B cell (primary cell): ENCODE measurements at regions not wholly inside any gene's neighbourhood (a gene's known extent, or its start where the extent isn't known, plus 50 kb on each side); places are given as distances from the start of the nearest gene placed in this dataset.

Experiments used
- ATAC-seq: fragments of 200-7000 bp; cut with Tn5 transposase; one replicate; pipeline ENCODE4 v1.10.0; 2021; ENCODE audit warnings: low read depth, mild to moderate bottlenecking, moderate number of reproducible peaks, moderate library complexity
- CTCF ChIA-PET: fragments of 350-600 bp; sonication (Branson Sonifier 250); formaldehyde crosslinking; loops from one replicate; lab custom pipeline; 2021; ENCODE audit warnings: antibody characterized with exemption, inconsistent platforms; lab: Charles Lee
- POLR2A ChIA-PET: fragments of 350-600 bp; sonication (Branson Sonifier 250); formaldehyde crosslinking; loops from one replicate; lab custom pipeline; 2021; ENCODE audit warnings: antibody characterized with exemption; lab: Charles Lee
- DNase-seq: peaks from one replicate; pipeline ENCODE4 v3.0.0; 2013
- H2AFZ ChIP-seq: 2 replicates; pipeline ENCODE4 v1.6.1; 2012; ENCODE audit warnings: mild to moderate bottlenecking, low read depth, low read length; ENCODE audit not compliant: insufficient read depth, poor library complexity, severe bottlenecking
- H3K27ac ChIP-seq, 2 donors: 1 replicate in 1 of 2; 2 replicates in 1 of 2; pipeline ENCODE4 v1.5.1; 2012 to 2013; ENCODE audit warnings: low read length in 2 of 2, mild to moderate bottlenecking in 2 of 2, moderate library complexity in 1 of 2
- H3K27me3 ChIP-seq, 4 experiments: fragments of 200-600 bp in 1 of 4; sonication (generic) in 1 of 4; replicated peaks in 1 of 4; 1 replicate in 2 of 4; 2 replicates in 2 of 4; pipeline versions ENCODE4 v1.6.1 to v1.7.0; 2013 to 2016; ENCODE audit warnings: low read length in 3 of 4, mild to moderate bottlenecking in 2 of 4, mixed read lengths in 1 of 4, moderate library complexity in 1 of 4; ENCODE audit not compliant: insufficient read depth in 4 of 4, control insufficient read depth in 3 of 4; ENCODE audit errors: control extremely low read depth in 1 of 4
- H3K36me3 ChIP-seq, 2 experiments: replicated peaks in 1 of 2; 1 replicate in 1 of 2; 2 replicates in 1 of 2; pipeline versions ENCODE4 v1.6.1 to v1.7.1; 2013; ENCODE audit warnings: low read length in 1 of 2; ENCODE audit not compliant: insufficient read depth in 2 of 2, control insufficient read depth in 1 of 2; ENCODE audit errors: control extremely low read depth in 1 of 2, extremely low read depth in 1 of 2
- H3K4me1 ChIP-seq, 2 donors: fragments of 200-600 bp in 1 of 2; sonication (generic) in 1 of 2; 1 replicate in 1 of 2; 2 replicates in 1 of 2; pipeline versions ENCODE4 v1.5.1 to v1.6.1; 2013 to 2017; ENCODE audit warnings: low read length in 2 of 2; ENCODE audit not compliant: control insufficient read depth in 2 of 2, insufficient read depth in 2 of 2
- H3K4me2 ChIP-seq: replicated peaks from 2 replicates; pipeline ENCODE3; 2012; ENCODE audit warnings: mild to moderate bottlenecking, low read depth, low read length; ENCODE audit not compliant: poor library complexity, severe bottlenecking
- H3K4me3 ChIP-seq, 5 experiments: fragments of 200-600 bp in 1 of 5; sonication (generic) in 1 of 5; 1 replicate in 3 of 5; 2 replicates in 2 of 5; pipeline versions ENCODE4 v1.5.1 to v1.7.0; 2011 to 2016; ENCODE audit warnings: low read length in 4 of 5, mild to moderate bottlenecking in 4 of 5, low read depth in 2 of 5, control low read depth in 1 of 5, moderate library complexity in 1 of 5; ENCODE audit not compliant: insufficient read depth in 1 of 5; ENCODE audit errors: control extremely low read depth in 1 of 5, extremely low read depth in 1 of 5
- H3K79me2 ChIP-seq: fragments of 200-600 bp; sonication (generic); one replicate; pipeline ENCODE4 v1.6.0; 2016; ENCODE audit warnings: low read length; ENCODE audit not compliant: control insufficient read depth, insufficient read depth
- H3K9ac ChIP-seq: fragments of 200-600 bp; sonication (generic); 2 replicates; pipeline ENCODE4 v1.6.1; 2017; ENCODE audit warnings: mild to moderate bottlenecking, low read length, moderate library complexity
- H3K9me3 ChIP-seq, 3 donors: one replicate each; pipeline versions ENCODE4 v1.6.1 to v1.7.1; 2013; ENCODE audit warnings: low read length in 2 of 3; ENCODE audit not compliant: control insufficient read depth in 2 of 3, insufficient read depth in 1 of 3; ENCODE audit errors: control extremely low read depth in 1 of 3
- H4K20me1 ChIP-seq: 2 replicates; pipeline ENCODE4 v1.6.0; 2012; ENCODE audit warnings: mild to moderate bottlenecking, low read length; ENCODE audit not compliant: insufficient read depth, control insufficient read depth, poor library complexity, severe bottlenecking
- H3K27ac Mint-ChIP-seq: one replicate; pipeline ENCODE4 v1.8.0; 2021; ENCODE audit warnings: mixed read lengths
- H3K27me3 Mint-ChIP-seq: one replicate; pipeline ENCODE4 v1.8.0; 2021; ENCODE audit warnings: mixed read lengths
- H3K4me1 Mint-ChIP-seq: one replicate; pipeline ENCODE4 v1.8.0; 2021; ENCODE audit warnings: mixed read lengths
- H3K4me3 Mint-ChIP-seq: one replicate; pipeline ENCODE4 v1.8.0; 2021; ENCODE audit warnings: mixed read lengths
- H3K9me3 Mint-ChIP-seq: one replicate; pipeline ENCODE4 v1.8.0; 2022; ENCODE audit warnings: mixed read lengths; ENCODE audit not compliant: insufficient read depth
- EZH2 ChIP-seq: IDR thresholded peaks from 2 replicates; pipeline ENCODE4 v1.6.1; 2012; ENCODE audit warnings: borderline replicate concordance, low read depth, mild to moderate bottlenecking, moderate library complexity, low read length; ENCODE audit not compliant: insufficient read depth, poor library complexity, severe bottlenecking
- WGBS: methylation state at CpG from one replicate; pipeline ENCODE4 v1.1.5; 2013; ENCODE audit warnings: missing lambda C conversion rate; ENCODE audit not compliant: insufficient coverage; 5-methylcytosine and 5-hydroxymethylcytosine counted together
- intact Hi-C: fragments of 100-400 bp; cut with micrococcal nuclease; formaldehyde crosslinking; loops from one replicate; pipeline ENCODE4 v1.10.0; 2022
- TF ChIP-seq, protein P1 (sequence below): fragments of 200-600 bp; IDR thresholded peaks from one replicate; pipeline ENCODE4 v1.8.0; 2022; ENCODE audit warnings: antibody characterized with exemption, mild to moderate bottlenecking

GRCh38 chr11:92588393-92588792, 363.8 kb downstream of the FAT3 start:
- no peaks in the 10 kb centered on the region for H3K9me3 ChIP-seq
- no peak for DNase-seq
- intact Hi-C loops = no loop called here
- H4K20me1 ChIP-seq = no peaks in the 10 kb centered on the region
- no peak overlapping the region for H3K4me3 ChIP-seq
- Mint-ChIP-seq H3K4me3 (no peak overlapping the region), H3K27me3 (no peaks in the 10 kb centered on the region), H3K4me1 (no peaks in the 10 kb centered on the region), H3K9me3 (peaks cover 2% of the 10 kb centered on the region), H3K27ac (no peak overlapping the region)
- CTCF ChIA-PET = no interaction called here
- H3K9ac ChIP-seq = no peak overlapping the region
- no peak overlapping the region for H3K27ac ChIP-seq
- POLR2A ChIA-PET = no interaction called here
- no peak overlapping the region for H3K4me2 ChIP-seq
- no peaks in the 10 kb centered on the region for H3K4me1 ChIP-seq
- H3K27me3 ChIP-seq = no peaks in the 10 kb centered on the region
- no peak for ATAC-seq
- H3K79me2 ChIP-seq = no peaks in the 10 kb centered on the region
- H2AFZ ChIP-seq = no peak overlapping the region
- TF ChIP-seq, protein P1, sequence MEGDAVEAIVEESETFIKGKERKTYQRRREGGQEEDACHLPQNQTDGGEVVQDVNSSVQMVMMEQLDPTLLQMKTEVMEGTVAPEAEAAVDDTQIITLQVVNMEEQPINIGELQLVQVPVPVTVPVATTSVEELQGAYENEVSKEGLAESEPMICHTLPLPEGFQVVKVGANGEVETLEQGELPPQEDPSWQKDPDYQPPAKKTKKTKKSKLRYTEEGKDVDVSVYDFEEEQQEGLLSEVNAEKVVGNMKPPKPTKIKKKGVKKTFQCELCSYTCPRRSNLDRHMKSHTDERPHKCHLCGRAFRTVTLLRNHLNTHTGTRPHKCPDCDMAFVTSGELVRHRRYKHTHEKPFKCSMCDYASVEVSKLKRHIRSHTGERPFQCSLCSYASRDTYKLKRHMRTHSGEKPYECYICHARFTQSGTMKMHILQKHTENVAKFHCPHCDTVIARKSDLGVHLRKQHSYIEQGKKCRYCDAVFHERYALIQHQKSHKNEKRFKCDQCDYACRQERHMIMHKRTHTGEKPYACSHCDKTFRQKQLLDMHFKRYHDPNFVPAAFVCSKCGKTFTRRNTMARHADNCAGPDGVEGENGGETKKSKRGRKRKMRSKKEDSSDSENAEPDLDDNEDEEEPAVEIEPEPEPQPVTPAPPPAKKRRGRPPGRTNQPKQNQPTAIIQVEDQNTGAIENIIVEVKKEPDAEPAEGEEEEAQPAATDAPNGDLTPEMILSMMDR = no peak
- no peak for TF ChIP-seq EZH2
- H3K36me3 ChIP-seq = no peaks in the 10 kb centered on the region

DNA sequence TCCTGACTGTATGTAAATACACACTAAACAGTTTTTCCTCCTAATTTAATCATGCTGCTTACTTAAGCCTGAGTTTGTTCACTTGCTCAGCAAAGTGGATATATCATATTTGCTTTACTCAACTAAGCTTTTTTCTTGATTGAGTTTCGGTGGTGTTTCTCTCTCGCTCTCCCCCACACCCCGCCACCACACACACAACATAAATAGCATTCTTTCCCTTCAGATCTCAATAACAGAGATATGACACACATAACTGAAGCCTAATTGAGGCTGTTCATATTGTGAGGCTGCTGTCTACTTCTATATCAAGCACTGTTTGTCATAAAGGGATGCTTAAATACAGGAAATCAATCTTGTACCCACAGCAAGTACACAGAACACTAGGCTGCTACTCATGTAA, 364.9 kb downstream of the FAT3 start:
- H3K4me1 Mint-ChIP-seq = no peaks in the 10 kb centered on the region
- Histone ChIP-seq H3K4me3 (no peak overlapping the region), H3K9ac (no peak overlapping the region), H2AFZ (no peak overlapping the region), H3K36me3 (no peaks in the 10 kb centered on the region), H3K9me3 (no peaks in the 10 kb centered on the region), H4K20me1 (no peaks in the 10 kb centered on the region), H3K27me3 (no peaks in the 10 kb centered on the region), H3K4me2 (no peak overlapping the region), H3K4me1 (no peaks in the 10 kb centered on the region), H3K27ac (no peak overlapping the region), H3K79me2 (no peaks in the 10 kb centered on the region)
- no peak overlapping the region for H3K27ac Mint-ChIP-seq
- no peaks in the 10 kb centered on the region for H3K27me3 Mint-ChIP-seq
- intact Hi-C loops = no loop called here
- CTCF ChIA-PET = no interaction called here
- 100% methylated on average over 1 of the region's 3 CpGs for WGBS
- POLR2A ChIA-PET = no interaction called here
- TF ChIP-seq, protein P1 = no peak
- no peak for TF ChIP-seq EZH2
- no peak for DNase-seq
- H3K4me3 Mint-ChIP-seq = no peak overlapping the region
- no peak for ATAC-seq
- H3K9me3 Mint-ChIP-seq = peaks cover 2% of the 10 kb centered on the region
